Esophagus squamous epithelium (tissue), 4 donors: ENCODE measurements at regions not wholly inside any gene's neighbourhood (a gene's known extent, or its start where the extent isn't known, plus 50 kb on each side); places are given as distances from the start of the nearest gene placed in this dataset.

Experiments used
- POLR2A ChIP-seq, 4 donors: fragments of 450-650 bp; IDR thresholded peaks; one replicate each; pipeline ENCODE4 v1.6.1; 2017; ENCODE audit warnings: antibody characterized with exemption in 4 of 4, mild to moderate bottlenecking in 4 of 4, moderate library complexity in 3 of 4
- TF ChIP-seq, protein P1 (sequence below), 6 experiments: fragments of 450-650 bp in 4 of 6; fragments of 200-600 bp in 2 of 6; sonication (generic) in 2 of 6; IDR thresholded peaks; one replicate each; pipeline ENCODE4 v1.5.1; 2016 to 2019; ENCODE audit warnings: antibody characterized with exemption in 6 of 6, mild to moderate bottlenecking in 4 of 6, moderate library complexity in 4 of 6

GRCh38 chr5:88390096-88390441 lies 121.4 kb upstream of the TMEM161B start:
- TF ChIP-seq, protein P1, sequence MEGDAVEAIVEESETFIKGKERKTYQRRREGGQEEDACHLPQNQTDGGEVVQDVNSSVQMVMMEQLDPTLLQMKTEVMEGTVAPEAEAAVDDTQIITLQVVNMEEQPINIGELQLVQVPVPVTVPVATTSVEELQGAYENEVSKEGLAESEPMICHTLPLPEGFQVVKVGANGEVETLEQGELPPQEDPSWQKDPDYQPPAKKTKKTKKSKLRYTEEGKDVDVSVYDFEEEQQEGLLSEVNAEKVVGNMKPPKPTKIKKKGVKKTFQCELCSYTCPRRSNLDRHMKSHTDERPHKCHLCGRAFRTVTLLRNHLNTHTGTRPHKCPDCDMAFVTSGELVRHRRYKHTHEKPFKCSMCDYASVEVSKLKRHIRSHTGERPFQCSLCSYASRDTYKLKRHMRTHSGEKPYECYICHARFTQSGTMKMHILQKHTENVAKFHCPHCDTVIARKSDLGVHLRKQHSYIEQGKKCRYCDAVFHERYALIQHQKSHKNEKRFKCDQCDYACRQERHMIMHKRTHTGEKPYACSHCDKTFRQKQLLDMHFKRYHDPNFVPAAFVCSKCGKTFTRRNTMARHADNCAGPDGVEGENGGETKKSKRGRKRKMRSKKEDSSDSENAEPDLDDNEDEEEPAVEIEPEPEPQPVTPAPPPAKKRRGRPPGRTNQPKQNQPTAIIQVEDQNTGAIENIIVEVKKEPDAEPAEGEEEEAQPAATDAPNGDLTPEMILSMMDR (IDR thresholded peaks at IDR 0.05): no peak
- TF ChIP-seq POLR2A (IDR thresholded peaks at IDR 0.05): no peak
